KOPT-K1 (cell line): ENCODE measurements at regions not wholly inside any gene's neighbourhood (a gene's known extent, or its start where the extent isn't known, plus 50 kb on each side); places are given as distances from the start of the nearest gene placed in this dataset.

Source experiments
- H3K27ac ChIP-seq: fragments of 200-600 bp; sonication (generic); 2 replicates; pipeline ENCODE4 v1.5.1; 2016; ENCODE audit warnings: antibody characterized with exemption, mild to moderate bottlenecking, low read depth, low read length; ENCODE audit not compliant: poor library complexity, severe bottlenecking
- H3K36me3 ChIP-seq: fragments of 200-600 bp; sonication (generic); 2 replicates; pipeline ENCODE4 v1.5.1; 2017; ENCODE audit warnings: antibody characterized with exemption, mild to moderate bottlenecking, low read length, moderate library complexity; ENCODE audit not compliant: insufficient read depth
- H3K9me3 ChIP-seq: fragments of 200-600 bp; sonication (generic); 2 replicates; pipeline ENCODE4 v1.5.1; 2017; ENCODE audit warnings: antibody characterized with exemption, low read length, mild to moderate bottlenecking; ENCODE audit not compliant: insufficient read depth, poor library complexity, severe bottlenecking

GRCh38 chr22:48885919-48886305 is 941.8 kb downstream of the BRD1 start:
- no peaks in the 10 kb centered on the region for H3K9me3 ChIP-seq

DNA sequence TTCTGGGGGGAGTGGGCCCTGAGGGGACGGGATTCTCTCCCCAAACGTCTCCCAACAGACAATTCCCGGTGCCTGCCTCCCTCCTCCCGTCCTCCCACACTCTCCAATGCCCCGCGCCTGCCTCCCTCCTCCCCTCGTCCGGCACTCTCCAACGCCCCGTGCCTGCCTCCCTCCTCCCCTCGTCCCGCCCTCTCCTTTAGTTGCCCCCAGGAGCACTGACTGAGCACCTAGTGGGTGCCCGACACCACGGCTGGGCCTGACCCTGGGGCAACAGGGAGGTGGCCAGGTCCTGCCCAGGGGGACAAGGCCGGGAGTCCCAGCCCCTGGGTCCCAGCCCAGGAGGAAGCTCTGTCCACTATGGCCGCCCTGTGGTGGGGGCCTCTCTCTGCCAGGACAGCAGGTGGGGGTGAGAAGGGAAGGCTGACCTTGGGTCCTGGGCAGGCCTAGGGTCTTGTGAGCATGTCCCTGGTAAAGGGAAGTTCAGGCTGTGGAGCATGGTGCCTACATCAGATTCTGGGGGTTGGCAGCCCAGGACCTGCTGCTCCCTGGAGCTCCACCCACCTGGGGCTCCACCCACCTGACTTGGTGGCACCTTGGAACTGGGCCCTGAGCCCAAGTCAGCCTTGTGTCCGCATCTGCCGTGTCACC is 942.3 kb downstream of the BRD1 start:
- Histone ChIP-seq H3K27ac (no peak overlapping the region), H3K36me3 (no peaks in the 10 kb centered on the region), H3K9me3 (no peaks in the 10 kb centered on the region)

More at GRCh38 chr22:48885919-48886305, 941.8 kb downstream of the BRD1 start:
- Histone ChIP-seq H3K27ac (no peak overlapping the region), H3K36me3 (no peaks in the 10 kb centered on the region)

- Histone ChIP-seq H3K36me3 (no peaks in the 10 kb centered on the region), H3K9me3 (no peaks in the 10 kb centered on the region), H3K27ac (no peak overlapping the region)
Observed at GRCh38 chr22:48884786-48885185, 942.9 kb downstream of the BRD1 start.

- H3K36me3 ChIP-seq: no peaks in the 10 kb centered on the region
- no peak overlapping the region for H3K27ac ChIP-seq
- no peaks in the 10 kb centered on the region for H3K9me3 ChIP-seq
Observed at GRCh38 chr22:48884324-48884723, 943.3 kb downstream of the BRD1 start.

GRCh38 chr22:48883211-48883960 is 944.3 kb downstream of the BRD1 start:
- no peaks in the 10 kb centered on the region for H3K36me3 ChIP-seq
- no peak overlapping the region for H3K27ac ChIP-seq
- H3K9me3 ChIP-seq: no peaks in the 10 kb centered on the region

DNA sequence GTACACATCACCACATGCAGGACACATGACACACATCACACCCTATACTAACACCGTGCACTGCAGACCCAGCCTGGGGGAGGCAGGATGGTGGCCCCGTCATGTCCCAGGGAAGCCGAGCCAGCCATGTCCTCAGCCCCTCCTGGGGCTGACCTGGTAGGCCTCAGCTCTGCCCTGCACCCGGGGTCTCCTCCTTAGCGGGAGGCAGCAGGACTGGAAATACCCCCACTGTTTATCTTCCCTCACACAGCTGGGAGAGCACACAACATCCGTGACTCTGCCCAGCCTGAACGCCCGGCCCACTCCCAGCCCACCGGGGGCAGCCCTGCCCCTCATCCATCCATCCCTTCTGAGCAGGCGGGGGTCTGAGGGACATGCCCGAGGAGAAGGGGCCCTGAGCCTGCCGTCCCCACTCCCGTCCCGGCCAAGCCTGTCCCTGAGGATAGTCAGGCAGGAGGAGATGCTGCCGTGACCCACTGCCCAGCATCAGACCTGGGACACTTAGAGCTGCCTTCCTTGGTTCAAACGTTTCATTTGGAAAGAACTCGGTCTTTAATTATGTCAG is 945.0 kb downstream of the BRD1 start:
- no peaks in the 10 kb centered on the region for H3K36me3 ChIP-seq
- H3K27ac ChIP-seq: no peak overlapping the region
- no peaks in the 10 kb centered on the region for H3K9me3 ChIP-seq

GRCh38 chr22:48881326-48881980 is 946.2 kb downstream of the BRD1 start:
- no peaks in the 10 kb centered on the region for H3K9me3 ChIP-seq
- H3K27ac ChIP-seq: no peak overlapping the region
- H3K36me3 ChIP-seq: no peaks in the 10 kb centered on the region

DNA sequence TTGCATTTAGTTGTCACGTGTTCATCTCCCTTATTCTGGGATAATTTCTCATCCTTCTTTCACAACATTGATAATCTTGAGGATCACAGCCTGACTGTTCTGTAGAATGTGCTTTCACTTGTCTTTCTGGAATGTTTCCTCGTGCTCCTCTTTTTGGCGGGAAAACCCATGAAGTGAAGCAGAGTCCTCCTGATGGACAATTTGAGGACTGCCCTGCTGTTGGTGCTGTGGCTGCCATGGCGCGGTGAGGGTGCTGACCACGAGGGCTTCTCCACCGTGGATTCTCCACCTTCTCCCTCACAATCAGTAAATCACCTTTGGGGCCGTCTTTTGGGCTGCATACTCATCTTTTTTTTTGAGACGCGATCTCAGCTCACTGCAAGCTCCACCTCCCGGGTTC is 946.9 kb downstream of the BRD1 start:
- H3K36me3 ChIP-seq: no peaks in the 10 kb centered on the region
- H3K27ac ChIP-seq: no peak overlapping the region
- no peaks in the 10 kb centered on the region for H3K9me3 ChIP-seq

DNA sequence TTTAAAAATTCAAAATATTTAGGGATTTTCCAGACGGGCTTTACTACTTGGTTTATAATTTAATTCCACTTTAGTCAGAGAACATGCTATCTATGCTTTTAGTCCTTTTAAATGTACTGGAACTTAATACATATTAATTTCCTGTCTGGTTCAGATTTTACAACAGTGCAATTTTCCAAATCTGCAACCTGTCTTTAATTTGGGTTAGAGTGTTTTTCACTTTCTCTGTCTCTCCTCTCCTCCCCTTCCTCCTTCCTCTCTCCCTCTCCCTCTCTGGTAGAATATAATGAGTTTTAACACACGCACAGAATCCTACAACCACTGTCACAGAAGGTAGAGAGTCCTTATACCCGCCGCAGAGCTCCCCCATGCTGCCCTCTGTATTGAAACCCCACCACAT is 950.7 kb downstream of the BRD1 start:
- no peaks in the 10 kb centered on the region for H3K36me3 ChIP-seq
- no peak overlapping the region for H3K27ac ChIP-seq
- H3K9me3 ChIP-seq: no peaks in the 10 kb centered on the region

GRCh38 chr22:48874956-48875355 is 952.7 kb downstream of the BRD1 start:
- Histone ChIP-seq H3K36me3 (no peaks in the 10 kb centered on the region), H3K27ac (no peak overlapping the region), H3K9me3 (no peaks in the 10 kb centered on the region)

GRCh38 chr22:48873191-48873520 is 954.5 kb downstream of the BRD1 start:
- Histone ChIP-seq H3K27ac (no peak overlapping the region), H3K36me3 (no peaks in the 10 kb centered on the region), H3K9me3 (no peaks in the 10 kb centered on the region)

- H3K36me3 ChIP-seq: no peaks in the 10 kb centered on the region
- H3K9me3 ChIP-seq: no peaks in the 10 kb centered on the region
- H3K27ac ChIP-seq: no peak overlapping the region
Observed at GRCh38 chr22:48872271-48873190, 955.1 kb downstream of the BRD1 start.

DNA sequence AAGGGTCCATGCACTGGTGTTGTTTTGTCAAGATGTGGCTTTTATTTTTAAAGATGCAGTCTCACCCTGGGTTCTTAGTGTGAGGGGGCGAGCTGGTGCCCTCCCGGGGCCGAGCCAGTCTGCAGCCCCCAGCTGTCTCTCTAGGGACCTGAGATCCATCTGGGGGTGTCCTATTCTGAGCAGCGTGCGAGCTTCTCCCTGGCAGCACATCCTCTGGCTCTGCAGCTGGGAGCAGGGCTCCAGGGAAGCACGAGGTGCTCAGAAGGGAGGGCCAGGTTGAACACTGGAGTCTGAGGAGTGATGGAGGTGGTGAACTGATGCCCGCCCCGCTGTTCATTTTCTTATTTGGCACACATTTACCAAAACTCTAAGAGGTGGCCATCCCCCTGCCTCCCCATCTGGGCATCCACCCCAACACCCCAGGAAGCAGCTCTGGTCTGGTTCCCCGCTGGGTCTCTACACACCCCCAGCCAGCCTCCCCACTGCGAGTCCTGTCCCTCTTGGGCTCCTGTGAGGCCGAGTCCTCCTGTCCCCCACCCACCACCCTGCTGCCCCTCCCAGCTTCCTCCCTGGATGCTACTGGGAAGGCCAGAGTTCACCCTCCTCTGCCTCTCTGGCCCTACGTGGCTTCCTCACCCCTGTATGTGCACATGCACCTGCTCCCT is 956.4 kb downstream of the BRD1 start:
- Histone ChIP-seq H3K27ac (no peak overlapping the region), H3K9me3 (no peaks in the 10 kb centered on the region), H3K36me3 (no peaks in the 10 kb centered on the region)

GRCh38 chr22:48870436-48870835 is 957.2 kb downstream of the BRD1 start:
- Histone ChIP-seq H3K9me3 (no peaks in the 10 kb centered on the region), H3K27ac (no peak overlapping the region)

More at GRCh38 chr22:48870436-48870835, 957.2 kb downstream of the BRD1 start:
- no peaks in the 10 kb centered on the region for H3K36me3 ChIP-seq
